CD4-positive, alpha-beta memory T cell (primary cell): ENCODE measurements at regions not wholly inside any gene's neighbourhood (a gene's known extent, or its start where the extent isn't known, plus 50 kb on each side); places are given as distances from the start of the nearest gene placed in this dataset.

Source experiments
- CTCF ChIA-PET: fragments of 350-600 bp; sonication (Branson Sonifier 250); formaldehyde crosslinking; loops from one replicate; lab custom pipeline; 2021; ENCODE audit warnings: inconsistent platforms; ENCODE audit not compliant: partially characterized antibody; lab: Charles Lee
- POLR2A ChIA-PET: fragments of 350-600 bp; sonication (Branson Sonifier 250); formaldehyde crosslinking; loops from one replicate; lab custom pipeline; 2021; ENCODE audit not compliant: partially characterized antibody; lab: Charles Lee
- DNase-seq, 5 donors: peaks; one replicate each; pipeline versions ENCODE4 v3.0.0 to v3.0.0-alpha.2; 2020 to 2022; ENCODE audit warnings: mixed read lengths in 1 of 5
- H3K27ac ChIP-seq: one replicate; pipeline ENCODE4 v1.7.0; 2013; ENCODE audit warnings: low read depth, low read length
- H3K27me3 ChIP-seq: 2 replicates; pipeline ENCODE4 v1.7.0; 2013; ENCODE audit warnings: mild to moderate bottlenecking, low read length, moderate library complexity; ENCODE audit not compliant: insufficient read depth
- H3K36me3 ChIP-seq: 2 replicates; pipeline ENCODE4 v1.7.0; 2013; ENCODE audit warnings: mild to moderate bottlenecking, low read length, moderate library complexity; ENCODE audit not compliant: insufficient read depth
- H3K4me1 ChIP-seq: 2 replicates; pipeline ENCODE4 v1.7.0; 2013; ENCODE audit warnings: mild to moderate bottlenecking, low read length, moderate library complexity; ENCODE audit not compliant: insufficient read depth
- H3K4me3 ChIP-seq, 2 donors: one replicate each; pipeline ENCODE4 v1.7.0; 2013; ENCODE audit warnings: low read length in 2 of 2, mild to moderate bottlenecking in 1 of 2
- H3K9me3 ChIP-seq, 2 donors: one replicate each; pipeline ENCODE4 v1.7.0; 2013; ENCODE audit warnings: low read length in 2 of 2, control low read depth in 1 of 2; ENCODE audit not compliant: control insufficient read depth in 1 of 2
- H3K27ac Mint-ChIP-seq, 7 donors: one replicate each; pipeline ENCODE4 v1.8.0; 2020 to 2021; ENCODE audit warnings: mixed read lengths in 7 of 7, mild to moderate bottlenecking in 6 of 7, inconsistent platforms in 3 of 7, moderate library complexity in 3 of 7
- H3K27me3 Mint-ChIP-seq, 2 donors: one replicate each; pipeline ENCODE4 v1.8.0; 2020 to 2021; ENCODE audit warnings: mixed read lengths in 2 of 2
- H3K36me3 Mint-ChIP-seq, 2 donors: one replicate each; pipeline ENCODE4 v1.8.0; 2020 to 2021; ENCODE audit warnings: mixed read lengths in 2 of 2, inconsistent platforms in 1 of 2, mild to moderate bottlenecking in 1 of 2
- H3K4me1 Mint-ChIP-seq, 4 donors: one replicate each; pipeline ENCODE4 v1.8.0; 2020 to 2021; ENCODE audit warnings: mixed read lengths in 4 of 4, mild to moderate bottlenecking in 1 of 4
- H3K4me3 Mint-ChIP-seq, 8 donors: one replicate each; pipeline ENCODE4 v1.8.0; 2020 to 2021; ENCODE audit warnings: mixed read lengths in 8 of 8, mild to moderate bottlenecking in 7 of 8, moderate library complexity in 6 of 8, inconsistent platforms in 3 of 8
- H3K9me3 Mint-ChIP-seq, 8 donors: one replicate each; pipeline ENCODE4 v1.8.0; 2020 to 2021; ENCODE audit warnings: mixed read lengths in 8 of 8, mild to moderate bottlenecking in 5 of 8, inconsistent platforms in 3 of 8, moderate library complexity in 1 of 8
- intact Hi-C: fragments of 100-400 bp; cut with micrococcal nuclease; formaldehyde crosslinking; loops from one replicate; pipeline ENCODE4 v1.15.1; 2023

- H3K27me3 ChIP-seq = no peaks in the 10 kb centered on the region
- POLR2A ChIA-PET = no interaction called here
- H3K4me3 ChIP-seq = no peak overlapping the region
- no peaks in the 10 kb centered on the region for H3K4me1 ChIP-seq
- DNase-seq = no peak
- H3K36me3 Mint-ChIP-seq = no peaks in the 10 kb centered on the region
- no peak overlapping the region for H3K27ac Mint-ChIP-seq
- intact Hi-C loops = no loop called here
- no peaks in the 10 kb centered on the region for H3K27me3 Mint-ChIP-seq
- H3K9me3 ChIP-seq = no peaks in the 10 kb centered on the region
- H3K4me1 Mint-ChIP-seq = peaks cover 0 to 5% (median under 1%) of the 10 kb centered on the region in 4 donors
- H3K4me3 Mint-ChIP-seq = no peak overlapping the region
- peaks cover 0 to 3% (median 0%) of the 10 kb centered on the region in 8 donors for H3K9me3 Mint-ChIP-seq
- H3K27ac ChIP-seq = no peak overlapping the region
- no peaks in the 10 kb centered on the region for H3K36me3 ChIP-seq
- CTCF ChIA-PET = no interaction called here
These were observed 366.5 kb upstream of the AKR1E2 start for GRCh38 chr10:4459531-4459930.

- intact Hi-C loops = no loop called here
- Histone ChIP-seq H3K27me3 (no peaks in the 10 kb centered on the region), H3K36me3 (no peaks in the 10 kb centered on the region)
These were observed 368.4 kb upstream of the AKR1E2 start for GRCh38 chr10:4457597-4457996.

GRCh38 chr10:4456776-4457175 is 369.2 kb upstream of the AKR1E2 start:
- ChIA-PET CTCF (no interaction called here), POLR2A (interaction anchor here (0.6 kb wide), 1 partner anchor 9 kb away, joined by 3 read pairs; no protein-coding TSS in a partner anchor)
- H3K36me3 Mint-ChIP-seq = no peaks in the 10 kb centered on the region
- intact Hi-C loops = no loop called here
- no peaks in the 10 kb centered on the region for H3K27me3 Mint-ChIP-seq
- no peak overlapping the region for H3K27ac Mint-ChIP-seq
- H3K36me3 ChIP-seq = no peaks in the 10 kb centered on the region
- H3K9me3 Mint-ChIP-seq = no peaks in the 10 kb centered on the region
- H3K4me1 Mint-ChIP-seq = no peaks in the 10 kb centered on the region
- H3K4me1 ChIP-seq = no peaks in the 10 kb centered on the region
- no peaks in the 10 kb centered on the region for H3K27me3 ChIP-seq
- H3K9me3 ChIP-seq = no peaks in the 10 kb centered on the region
- H3K4me3 ChIP-seq = no peak overlapping the region
- no peak overlapping the region for H3K27ac ChIP-seq
- no peak overlapping the region for H3K4me3 Mint-ChIP-seq
- DNase-seq = no peak

More at GRCh38 chr10:4457597-4457996, 368.4 kb upstream of the AKR1E2 start:
- Mint-ChIP-seq H3K36me3 (no peaks in the 10 kb centered on the region), H3K27me3 (no peaks in the 10 kb centered on the region), H3K9me3 (no peaks in the 10 kb centered on the region), H3K4me3 (no peak overlapping the region), H3K27ac (no peak overlapping the region), H3K4me1 (peaks cover 0 to 3% (median under 1%) of the 10 kb centered on the region in 4 donors)
- Histone ChIP-seq H3K9me3 (no peaks in the 10 kb centered on the region), H3K4me3 (no peak overlapping the region), H3K27ac (no peak overlapping the region), H3K4me1 (no peaks in the 10 kb centered on the region)
- POLR2A ChIA-PET = interaction anchor here (0.6 kb wide), 1 partner anchor 10 kb away, joined by 3 read pairs; no protein-coding TSS in a partner anchor
- CTCF ChIA-PET = no interaction called here
- no peak for DNase-seq

- Mint-ChIP-seq H3K4me1 (no peaks in the 10 kb centered on the region), H3K36me3 (no peaks in the 10 kb centered on the region), H3K27ac (no peak overlapping the region), H3K4me3 (no peak overlapping the region), H3K9me3 (no peaks in the 10 kb centered on the region), H3K27me3 (no peaks in the 10 kb centered on the region)
- no peak for DNase-seq
- Histone ChIP-seq H3K36me3 (no peaks in the 10 kb centered on the region), H3K27ac (no peak overlapping the region), H3K4me3 (no peak overlapping the region), H3K4me1 (no peaks in the 10 kb centered on the region), H3K9me3 (no peaks in the 10 kb centered on the region), H3K27me3 (no peaks in the 10 kb centered on the region)
- POLR2A ChIA-PET = no interaction called here
- intact Hi-C loops = no loop called here
- CTCF ChIA-PET = no interaction called here
These were observed 369.7 kb upstream of the AKR1E2 start for GRCh38 chr10:4456279-4456678.

- Histone ChIP-seq H3K27me3 (no peaks in the 10 kb centered on the region), H3K4me3 (no peak overlapping the region), H3K36me3 (no peaks in the 10 kb centered on the region), H3K9me3 (no peaks in the 10 kb centered on the region), H3K4me1 (no peaks in the 10 kb centered on the region), H3K27ac (no peak overlapping the region)
- intact Hi-C loops = no loop called here
- Mint-ChIP-seq H3K4me1 (peaks cover 0 to 2% (median under 1%) of the 10 kb centered on the region in 4 donors), H3K36me3 (no peaks in the 10 kb centered on the region), H3K4me3 (no peak overlapping the region), H3K27ac (no peak overlapping the region), H3K27me3 (no peaks in the 10 kb centered on the region), H3K9me3 (no peaks in the 10 kb centered on the region)
- ChIA-PET CTCF (no interaction called here), POLR2A (no interaction called here)
- DNase-seq = no peak
These were observed 372.1 kb upstream of the AKR1E2 start for GRCh38 chr10:4453950-4454349.

- Histone ChIP-seq H3K4me3 (no peak overlapping the region), H3K4me1 (no peaks in the 10 kb centered on the region), H3K9me3 (no peaks in the 10 kb centered on the region), H3K27ac (no peak overlapping the region), H3K36me3 (no peaks in the 10 kb centered on the region), H3K27me3 (no peaks in the 10 kb centered on the region)
- intact Hi-C loops = no loop called here
- DNase-seq = no peak
- CTCF ChIA-PET = no interaction called here
- no peaks in the 10 kb centered on the region for H3K9me3 Mint-ChIP-seq
- H3K4me1 Mint-ChIP-seq = peaks cover 0 to 2% (median under 1%) of the 10 kb centered on the region in 4 donors
- H3K4me3 Mint-ChIP-seq = no peak overlapping the region
- no peaks in the 10 kb centered on the region for H3K27me3 Mint-ChIP-seq
- POLR2A ChIA-PET = no interaction called here
- H3K36me3 Mint-ChIP-seq = no peaks in the 10 kb centered on the region
- H3K27ac Mint-ChIP-seq = no peak overlapping the region
These were observed 372.7 kb upstream of the AKR1E2 start for GRCh38 chr10:4453276-4453675.

- no peak for DNase-seq
- CTCF ChIA-PET = no interaction called here
- H3K9me3 Mint-ChIP-seq = peaks cover 0 to 3% (median 0%) of the 10 kb centered on the region in 8 donors
- Histone ChIP-seq H3K9me3 (no peaks in the 10 kb centered on the region), H3K4me3 (no peak overlapping the region), H3K4me1 (no peaks in the 10 kb centered on the region), H3K36me3 (no peaks in the 10 kb centered on the region), H3K27me3 (no peaks in the 10 kb centered on the region), H3K27ac (no peak overlapping the region)
- intact Hi-C loops = no loop called here
- peaks cover 0 to 2% of the 10 kb centered on the region in 2 donors for H3K27me3 Mint-ChIP-seq
- H3K36me3 Mint-ChIP-seq = no peaks in the 10 kb centered on the region
- H3K27ac Mint-ChIP-seq = no peak overlapping the region
- peaks cover 0 to 2% (median under 1%) of the 10 kb centered on the region in 4 donors for H3K4me1 Mint-ChIP-seq
- POLR2A ChIA-PET = no interaction called here
- no peak overlapping the region for H3K4me3 Mint-ChIP-seq
These were observed 374.8 kb upstream of the AKR1E2 start for GRCh38 chr10:4450981-4451908.
